ENCODE measurements at regions not wholly inside any gene's neighbourhood (a gene's known extent, or its start where the extent isn't known, plus 50 kb on each side); places are given as distances from the start of the nearest gene placed in this dataset.

GRCh38 chr14:104434214-104435076, 145.1 kb upstream of the C14orf180 start:
- TF ChIP-seq SP1 (CRISPR knock-in tag; conservative IDR thresholded peaks at IDR 0.05) (no peak), MAX (CRISPR knock-in tag; IDR thresholded peaks at IDR 0.05) (no peak), NR3C1 (CRISPR knock-in tag; conservative IDR thresholded peaks at IDR 0.05; ENCODE audit: low read depth) (no peak), ZNF512 (CRISPR knock-in tag; IDR thresholded peaks at IDR 0.05; ENCODE audit: borderline replicate concordance) (no peak), CTCF (IDR thresholded peaks at IDR 0.05) (no peak), ZNF121 (CRISPR knock-in tag; IDR thresholded peaks at IDR 0.05) (no peak)
- TF ChIP-seq, protein P1, sequence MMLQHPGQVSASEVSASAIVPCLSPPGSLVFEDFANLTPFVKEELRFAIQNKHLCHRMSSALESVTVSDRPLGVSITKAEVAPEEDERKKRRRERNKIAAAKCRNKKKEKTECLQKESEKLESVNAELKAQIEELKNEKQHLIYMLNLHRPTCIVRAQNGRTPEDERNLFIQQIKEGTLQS (CRISPR knock-in tag; conservative IDR thresholded peaks at IDR 0.05) = no peak

Measured in WTC11 (cell line).